ENCODE measurements at regions not wholly inside any gene's neighbourhood (a gene's known extent, or its start where the extent isn't known, plus 50 kb on each side); places are given as distances from the start of the nearest gene placed in this dataset.

- TF ChIP-seq CTCF (IDR thresholded peaks at IDR 0.05; ENCODE audit: control extremely low read depth in 1 of 3, insufficient read depth in 1 of 3, low read depth in 1 of 3, low read length in 3 of 3) = no peak
These were observed 231.8 kb downstream of the KCNS3 start (continued) for GRCh38 chr2:18110222-18110621.
